Fibroblast of villous mesenchyme (primary cell): ENCODE measurements at regions not wholly inside any gene's neighbourhood (a gene's known extent, or its start where the extent isn't known, plus 50 kb on each side); places are given as distances from the start of the nearest gene placed in this dataset.
"Not testable (repeated sequence)": the region's sequence is repeated elsewhere in the genome, so short reads cannot be mapped to it uniquely, and the experiment has no call there.

Experiments used
- DNase-seq: peaks from one replicate; pipeline ENCODE4 v3.0.0-alpha.2; 2010; ENCODE audit warnings: low read depth
- H3K4me3 ChIP-seq: 2 replicates; pipeline ENCODE4 v1.5.1; 2011; ENCODE audit warnings: low read depth, mild to moderate bottlenecking, low read length
- CTCF ChIP-seq: IDR thresholded peaks from 2 replicates; pipeline ENCODE4 v1.5.1; 2012; ENCODE audit warnings: low read depth, mild to moderate bottlenecking, low read length; ENCODE audit not compliant: insufficient read depth

GRCh38 chr1:101408212-101409042, 171.6 kb downstream of the S1PR1 start:
- TF ChIP-seq CTCF = no peak
- no peak overlapping the region for H3K4me3 ChIP-seq
- DNase-seq = no peak

GRCh38 chr1:101409102-101409501, 172.3 kb downstream of the S1PR1 start:
- no peak for TF ChIP-seq CTCF
- DNase-seq = no peak
- H3K4me3 ChIP-seq = no peak overlapping the region

GRCh38 chr1:101410048-101410878, 173.4 kb downstream of the S1PR1 start:
- no peak for TF ChIP-seq CTCF
- DNase-seq = no peak
- H3K4me3 ChIP-seq = no peak overlapping the region

GRCh38 chr1:101420406-101420805, 183.6 kb downstream of the S1PR1 start:
- no peak for TF ChIP-seq CTCF
- no peak for DNase-seq
- no peak overlapping the region for H3K4me3 ChIP-seq

GRCh38 chr1:101428083-101428482, 191.3 kb downstream of the S1PR1 start:
- H3K4me3 ChIP-seq, DNase-seq: not testable (repeated sequence)

- no peak overlapping the region for H3K4me3 ChIP-seq
- no peak for TF ChIP-seq CTCF
- no peak for DNase-seq
These were observed 191.7 kb downstream of the S1PR1 start for GRCh38 chr1:101428562-101428961.

- no peak for DNase-seq
- H3K4me3 ChIP-seq = no peak overlapping the region
- TF ChIP-seq CTCF = no peak
These were observed 195.2 kb downstream of the S1PR1 start for GRCh38 chr1:101431956-101432510.
